SU-DHL-6 (cell line): ENCODE measurements at regions not wholly inside any gene's neighbourhood (a gene's known extent, or its start where the extent isn't known, plus 50 kb on each side); places are given as distances from the start of the nearest gene placed in this dataset.

Experiments used
- CTCF ChIP-seq: fragments of 200-600 bp; sonication (generic); IDR thresholded peaks from one replicate; pipeline ENCODE4 v1.5.1; 2017; ENCODE audit warnings: antibody characterized with exemption, mild to moderate bottlenecking, low read length, moderate library complexity; ENCODE audit not compliant: insufficient read depth, poor library complexity, severe bottlenecking
- EZH2phosphoT487 ChIP-seq: fragments of 200-600 bp; sonication (generic), shearing (Covaris generic); conservative IDR thresholded peaks from 2 replicates; pipeline ENCODE4 v1.6.1; 2018; ENCODE audit warnings: mild to moderate bottlenecking, antibody characterized with exemption, low read length, moderate library complexity, mixed read lengths

GRCh38 chrX:137234651-137235402 lies 201.0 kb upstream of the GPR101 start:
- TF ChIP-seq CTCF (no peak), EZH2phosphoT487 (no peak)
